H1 (cell line): ENCODE measurements at regions not wholly inside any gene's neighbourhood (a gene's known extent, or its start where the extent isn't known, plus 50 kb on each side); places are given as distances from the start of the nearest gene placed in this dataset.
A peak's percentile ranks its signal among the peaks of the same experiment; 100 is the strongest.

Experiments
- ATF2 ChIP-seq: IDR thresholded peaks from 2 replicates; pipeline ENCODE4 v1.6.1; 2012; ENCODE audit warnings: low read length, inconsistent platforms
- CEBPB ChIP-seq: IDR thresholded peaks from 2 replicates; pipeline ENCODE4 v1.6.1; 2012; ENCODE audit warnings: low read depth, low read length
- CTCF ChIP-seq, 3 experiments: IDR thresholded peaks; 1 replicate in 2 of 3; 2 replicates in 1 of 3; pipeline versions ENCODE4 v1.5.1 to v1.6.1; 2011; ENCODE audit warnings: low read length in 3 of 3, mild to moderate bottlenecking in 3 of 3, inconsistent platforms in 2 of 3, low read depth in 1 of 3, moderate library complexity in 1 of 3; ENCODE audit not compliant: insufficient read depth in 1 of 3; ENCODE audit errors: control extremely low read depth in 1 of 3
- EP300 ChIP-seq, 2 experiments: IDR thresholded peaks; 1 replicate in 1 of 2; 2 replicates in 1 of 2; pipeline ENCODE4 v1.6.1; 2011 to 2012; ENCODE audit warnings: low read depth in 2 of 2, low read length in 2 of 2, mild to moderate bottlenecking in 2 of 2, borderline replicate concordance in 1 of 2, inconsistent platforms in 1 of 2, moderate library complexity in 1 of 2
- POLR2A ChIP-seq, 2 experiments: IDR thresholded peaks; 1 replicate in 1 of 2; 2 replicates in 1 of 2; pipeline ENCODE4 v1.6.1; 2011; ENCODE audit warnings: low read depth in 2 of 2, low read length in 2 of 2, mild to moderate bottlenecking in 2 of 2; ENCODE audit errors: control extremely low read depth in 1 of 2
- SP2 ChIP-seq: IDR thresholded peaks from 2 replicates; pipeline ENCODE4 v1.6.1; 2012; ENCODE audit warnings: mild to moderate bottlenecking, low read length, inconsistent platforms
- SRF ChIP-seq: IDR thresholded peaks from 2 replicates; pipeline ENCODE4 v1.6.1; 2011; ENCODE audit warnings: mild to moderate bottlenecking, low read depth, low read length, moderate library complexity
- TAF7 ChIP-seq: optimal IDR thresholded peaks from 2 replicates; pipeline ENCODE3; 2011; ENCODE audit warnings: low read depth, mild to moderate bottlenecking, inconsistent platforms, low read length, moderate library complexity, borderline replicate concordance

- no peak for TF ChIP-seq EP300 (IDR thresholded peaks at IDR 0.05; ENCODE audit: borderline replicate concordance in 1 of 2, low read depth in 2 of 2, low read length in 2 of 2)
- no peak for TF ChIP-seq CEBPB
- peak in 2 of 3 experiments; percentile 55 to 56; a peak in 3 of 4 replicates for TF ChIP-seq CTCF (IDR thresholded peaks at IDR 0.05; ENCODE audit: control extremely low read depth in 1 of 3, insufficient read depth in 1 of 3, low read depth in 1 of 3, low read length in 3 of 3)
- no peak for TF ChIP-seq TAF7
- no peak for TF ChIP-seq ATF2
- TF ChIP-seq SP2 = no peak
- TF ChIP-seq POLR2A (IDR thresholded peaks at IDR 0.05; ENCODE audit: control extremely low read depth in 1 of 2, low read depth in 2 of 2, low read length in 2 of 2) = no peak
- no peak for TF ChIP-seq SRF
These were observed 570.7 kb downstream of the REEP3 start for GRCh38 chr10:64091897-64092296.
